HG03442 (cell line): ENCODE measurements at regions not wholly inside any gene's neighbourhood (a gene's known extent, or its start where the extent isn't known, plus 50 kb on each side); places are given as distances from the start of the nearest gene placed in this dataset.

Experiments
- ATAC-seq: cut with Tn5 transposase; IDR thresholded peaks from one replicate; pipeline ENCODE4 v1.9.1; 2021; ENCODE audit warnings: mild to moderate bottlenecking, moderate library complexity; ENCODE audit not compliant: unreplicated experiment

- no peak for ATAC-seq
Observed at GRCh38 chr4:163948920-163949455, 454.5 kb downstream of the TMA16 start.

- no peak for ATAC-seq
Observed at GRCh38 chr4:163949976-163950601, 455.6 kb downstream of the TMA16 start.

- no peak for ATAC-seq
Observed at GRCh38 chr4:163955288-163955687, 460.8 kb downstream of the TMA16 start.

GRCh38 chr4:163958751-163959150 is 464.3 kb downstream of the TMA16 start:
- ATAC-seq: no peak

DNA sequence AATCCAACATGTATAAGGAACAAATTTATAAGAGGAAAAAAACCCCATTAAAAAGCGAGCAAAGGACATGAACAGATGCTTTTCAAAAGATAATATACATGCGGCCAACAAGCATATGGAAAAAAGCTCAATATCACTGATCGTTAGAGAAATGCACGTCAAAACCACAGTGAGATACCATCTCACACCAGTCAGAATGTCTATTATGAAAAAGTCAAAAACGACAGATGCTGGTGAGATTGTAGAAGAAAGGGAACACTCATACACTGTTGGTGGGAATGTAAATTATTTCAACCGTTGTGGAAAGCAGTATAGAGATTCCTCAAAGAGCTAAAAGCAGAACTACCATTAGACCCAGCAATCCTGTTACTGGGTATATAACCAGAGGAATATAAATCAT is 465.4 kb downstream of the TMA16 start:
- no peak for ATAC-seq

GRCh38 chr4:163966612-163967011 is 472.1 kb downstream of the TMA16 start:
- ATAC-seq: no peak

- peak; percentile 58 for ATAC-seq
Observed at GRCh38 chr4:163967263-163967662, 472.8 kb downstream of the TMA16 start.

- no peak for ATAC-seq
Observed at GRCh38 chr4:163967710-163968109, 473.2 kb downstream of the TMA16 start.

DNA sequence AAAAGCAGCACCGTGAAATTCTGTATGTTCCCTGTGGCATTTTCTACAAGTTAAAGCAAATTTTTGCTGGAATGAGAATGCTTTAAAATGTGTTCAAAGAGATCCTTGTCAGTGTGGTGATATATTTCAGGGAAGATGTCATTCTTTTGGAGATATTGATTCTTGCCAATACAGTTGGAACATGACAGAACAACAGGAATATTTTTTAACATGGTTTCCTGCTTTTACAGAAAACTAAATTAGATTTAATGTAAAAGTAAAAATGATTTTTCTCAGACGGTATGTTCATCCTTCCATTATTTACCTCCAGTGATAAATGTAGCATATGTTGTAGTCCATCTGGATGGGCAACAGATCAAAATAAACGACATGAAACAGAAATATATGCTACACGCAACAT is 474.8 kb downstream of the TMA16 start:
- no peak for ATAC-seq

DNA sequence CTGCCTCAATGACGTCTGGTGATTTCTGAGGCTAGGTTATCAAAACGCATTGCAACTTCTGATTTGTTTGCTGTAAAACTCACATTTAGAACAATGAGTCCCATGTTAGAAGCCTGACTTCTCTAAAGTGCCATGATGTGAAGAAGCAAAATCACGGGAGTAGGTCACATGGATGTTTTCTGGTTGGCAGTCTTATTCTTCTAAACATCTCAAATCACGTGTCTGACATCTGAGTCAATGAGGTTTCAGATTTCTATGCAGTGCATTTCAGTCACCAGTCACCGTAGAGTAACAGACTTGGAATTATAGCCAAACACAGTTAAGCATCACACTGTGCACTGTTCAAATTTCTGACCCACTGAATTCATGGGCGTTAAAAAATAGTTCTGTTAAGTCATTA is 482.1 kb downstream of the TMA16 start:
- no peak for ATAC-seq

DNA sequence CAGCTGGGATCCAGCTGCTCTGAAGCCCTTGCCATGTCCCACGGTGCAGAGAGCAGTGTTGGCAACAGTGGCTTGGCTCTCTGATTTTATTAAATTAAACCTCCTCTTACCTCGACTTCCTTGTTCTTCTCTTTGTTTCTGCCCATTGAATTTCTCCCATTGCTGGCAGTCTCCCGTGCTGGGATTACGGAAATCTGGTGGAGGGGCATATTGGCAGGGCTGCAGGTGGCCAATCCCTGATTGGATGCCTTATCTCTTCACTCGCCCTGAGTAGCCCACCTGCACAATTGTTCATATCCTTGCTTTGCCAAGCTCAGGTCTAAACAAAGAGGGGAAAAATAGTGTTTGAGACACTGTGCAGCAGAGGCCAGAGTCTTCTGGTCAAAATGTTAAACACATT is 493.9 kb downstream of the TMA16 start:
- ATAC-seq: no peak

- ATAC-seq: no peak
Observed at GRCh38 chr4:163988865-163989264, 494.4 kb downstream of the TMA16 start.

- ATAC-seq: no peak
Observed at GRCh38 chr4:163991298-163991865, 496.9 kb downstream of the TMA16 start.

- ATAC-seq: no peak
Observed at GRCh38 chr4:164009435-164009834, 514.9 kb downstream of the TMA16 start.

- ATAC-seq: no peak
Observed at GRCh38 chr4:164011791-164012190, 517.3 kb downstream of the TMA16 start.

DNA sequence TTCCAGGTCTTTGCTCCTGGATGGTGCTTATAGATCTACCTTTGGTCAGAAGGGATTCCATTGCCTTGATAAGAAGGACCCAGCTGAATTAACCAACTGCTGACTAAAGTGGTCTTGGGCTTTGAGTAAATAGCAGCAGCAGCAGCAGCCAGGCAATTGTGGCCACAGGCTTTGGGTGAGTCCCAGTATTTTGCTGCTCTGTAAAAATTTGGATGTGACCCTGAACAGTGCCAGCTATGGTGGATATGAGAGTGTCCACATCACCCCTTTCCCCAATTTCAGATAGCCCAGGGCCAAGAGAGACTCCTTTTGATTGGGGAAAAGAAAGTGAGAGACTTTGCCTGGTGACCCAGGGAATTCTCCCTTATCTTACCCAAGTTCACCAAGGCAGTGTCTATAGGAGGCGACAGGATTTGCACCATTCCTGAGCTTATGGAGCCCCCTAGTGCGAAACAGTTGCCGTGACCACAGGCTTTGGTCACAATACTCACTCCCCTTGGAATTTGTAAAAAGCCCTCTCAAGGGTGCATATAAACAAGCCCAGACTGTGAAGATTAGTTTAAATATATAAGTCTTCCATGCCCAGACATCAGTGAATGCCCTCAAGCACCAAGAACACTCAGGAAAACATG is 518.0 kb downstream of the TMA16 start:
- peak; percentile 67 for ATAC-seq

DNA sequence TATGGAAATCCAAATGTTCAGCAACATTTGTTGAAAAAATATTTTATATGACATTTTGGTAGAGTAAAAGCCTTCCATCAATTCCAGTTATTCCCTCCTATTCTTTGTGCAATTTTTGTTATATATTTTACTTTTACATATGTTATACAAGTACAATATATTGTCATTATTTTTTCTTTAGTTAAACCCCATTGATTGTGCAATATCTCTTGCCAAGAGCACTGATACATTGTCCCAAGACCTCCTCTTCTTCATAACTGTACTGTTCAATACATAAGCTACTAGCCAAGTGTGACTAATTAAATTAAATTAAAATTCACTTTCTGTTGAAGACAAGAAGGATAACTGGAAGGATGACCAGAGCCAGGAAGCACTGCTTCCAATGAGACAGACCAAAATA is 527.5 kb downstream of the TMA16 start:
- ATAC-seq: no peak

DNA sequence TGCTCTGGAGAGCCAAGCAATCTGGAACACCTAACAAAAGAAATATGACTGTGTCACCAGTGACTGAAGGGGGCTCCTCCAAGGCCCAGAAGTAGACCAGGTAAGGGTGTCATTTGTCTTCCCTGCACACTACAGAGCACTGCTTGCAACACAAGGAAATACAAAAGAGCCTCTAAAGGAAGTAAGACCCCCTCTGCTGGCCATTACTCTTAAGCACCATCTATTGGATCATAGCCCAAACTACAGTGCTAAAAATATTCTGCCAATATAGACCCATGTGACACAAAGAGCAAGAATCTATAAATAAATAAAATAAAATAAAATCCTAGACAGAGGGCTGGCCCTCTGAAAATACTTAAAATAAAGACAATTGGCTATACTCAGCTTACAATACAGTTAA is 528.7 kb downstream of the TMA16 start:
- no peak for ATAC-seq

DNA sequence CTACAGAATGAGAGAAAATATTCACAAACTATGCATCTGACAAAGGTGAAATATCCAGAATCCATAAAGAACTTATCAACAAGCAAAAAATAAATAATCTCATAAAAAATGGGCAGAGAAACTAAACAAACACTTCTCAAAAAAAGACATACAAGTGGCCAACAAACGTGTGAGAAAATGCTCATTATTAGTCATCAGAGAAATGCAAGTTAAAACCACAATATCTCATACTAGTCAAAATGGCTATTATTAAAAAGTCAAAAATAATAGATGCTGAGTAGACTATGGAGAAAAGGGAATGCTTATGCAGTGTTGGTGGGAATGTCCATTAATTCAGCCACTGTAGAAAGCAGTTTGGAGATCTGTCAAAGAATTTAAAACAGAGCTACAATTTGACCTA is 533.3 kb downstream of the TMA16 start:
- ATAC-seq: no peak

GRCh38 chr4:164039482-164039881 is 545.0 kb downstream of the TMA16 start:
- no peak for ATAC-seq

GRCh38 chr4:164056426-164057142 is 562.1 kb downstream of the TMA16 start:
- ATAC-seq: no peak
